GM12878 (cell line): ENCODE measurements at regions not wholly inside any gene's neighbourhood (a gene's known extent, or its start where the extent isn't known, plus 50 kb on each side); places are given as distances from the start of the nearest gene placed in this dataset.

ENCODE experiments used
- MYB ChIP-seq: fragments of 150-350 bp; IDR thresholded peaks from 2 replicates; pipeline ENCODE4 v1.6.1; 2014; ENCODE audit warnings: mild to moderate bottlenecking, low read depth, low read length, borderline replicate concordance
- TF ChIP-seq, protein P1 (sequence below): IDR thresholded peaks from 2 replicates; pipeline ENCODE4 v1.6.1; 2011; ENCODE audit warnings: borderline replicate concordance, low read depth, mild to moderate bottlenecking, moderate library complexity, low read length; ENCODE audit not compliant: insufficient read depth, poor library complexity, severe bottlenecking
- TF ChIP-seq, protein P2 (sequence below): IDR thresholded peaks from 2 replicates; pipeline ENCODE4 v1.6.1; 2012; ENCODE audit warnings: mild to moderate bottlenecking, low read depth, low read length
- TF ChIP-seq, protein P3 (sequence below): IDR thresholded peaks from 2 replicates; pipeline ENCODE4 v1.6.1; 2011; ENCODE audit warnings: low read depth, low read length, improper control_type of control experiment, borderline replicate concordance
- TF ChIP-seq, protein P4 (sequence below): fragments of 450-650 bp; IDR thresholded peaks from 2 replicates; pipeline ENCODE4 v1.6.1; 2017; ENCODE audit warnings: mild to moderate bottlenecking, moderate library complexity
- TF ChIP-seq, protein P5 (sequence below): fragments of 450-650 bp; formaldehyde crosslinking; IDR thresholded peaks from 2 replicates; pipeline ENCODE4 v1.5.0; 2022; ENCODE audit warnings: mild to moderate bottlenecking, missing genetic modification characterization

DNA sequence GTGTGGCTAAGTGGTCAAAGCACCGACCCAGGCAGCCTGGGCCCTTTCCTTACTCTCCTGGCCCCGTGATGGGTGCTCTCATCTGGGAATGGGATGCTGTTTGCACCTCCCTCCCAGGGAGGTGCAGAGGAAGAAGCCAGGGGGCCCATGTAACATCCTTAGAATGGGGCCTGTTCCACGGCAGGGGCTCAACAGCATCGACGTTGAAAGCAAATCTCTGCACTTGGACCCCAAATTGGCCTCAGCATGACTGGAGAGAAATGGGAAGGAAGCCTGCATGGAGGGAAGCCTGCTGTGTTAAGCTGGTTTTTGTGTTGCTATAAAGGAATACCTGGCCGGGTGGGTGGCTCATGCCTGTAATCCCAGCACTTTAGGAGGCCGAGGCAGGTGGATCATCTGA, 1288.4 kb downstream of the TBC1D22A start (continued):
- TF ChIP-seq, protein P1, sequence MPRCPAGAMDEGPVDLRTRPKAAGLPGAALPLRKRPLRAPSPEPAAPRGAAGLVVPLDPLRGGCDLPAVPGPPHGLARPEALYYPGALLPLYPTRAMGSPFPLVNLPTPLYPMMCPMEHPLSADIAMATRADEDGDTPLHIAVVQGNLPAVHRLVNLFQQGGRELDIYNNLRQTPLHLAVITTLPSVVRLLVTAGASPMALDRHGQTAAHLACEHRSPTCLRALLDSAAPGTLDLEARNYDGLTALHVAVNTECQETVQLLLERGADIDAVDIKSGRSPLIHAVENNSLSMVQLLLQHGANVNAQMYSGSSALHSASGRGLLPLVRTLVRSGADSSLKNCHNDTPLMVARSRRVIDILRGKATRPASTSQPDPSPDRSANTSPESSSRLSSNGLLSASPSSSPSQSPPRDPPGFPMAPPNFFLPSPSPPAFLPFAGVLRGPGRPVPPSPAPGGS: no peak
- TF ChIP-seq, protein P2, sequence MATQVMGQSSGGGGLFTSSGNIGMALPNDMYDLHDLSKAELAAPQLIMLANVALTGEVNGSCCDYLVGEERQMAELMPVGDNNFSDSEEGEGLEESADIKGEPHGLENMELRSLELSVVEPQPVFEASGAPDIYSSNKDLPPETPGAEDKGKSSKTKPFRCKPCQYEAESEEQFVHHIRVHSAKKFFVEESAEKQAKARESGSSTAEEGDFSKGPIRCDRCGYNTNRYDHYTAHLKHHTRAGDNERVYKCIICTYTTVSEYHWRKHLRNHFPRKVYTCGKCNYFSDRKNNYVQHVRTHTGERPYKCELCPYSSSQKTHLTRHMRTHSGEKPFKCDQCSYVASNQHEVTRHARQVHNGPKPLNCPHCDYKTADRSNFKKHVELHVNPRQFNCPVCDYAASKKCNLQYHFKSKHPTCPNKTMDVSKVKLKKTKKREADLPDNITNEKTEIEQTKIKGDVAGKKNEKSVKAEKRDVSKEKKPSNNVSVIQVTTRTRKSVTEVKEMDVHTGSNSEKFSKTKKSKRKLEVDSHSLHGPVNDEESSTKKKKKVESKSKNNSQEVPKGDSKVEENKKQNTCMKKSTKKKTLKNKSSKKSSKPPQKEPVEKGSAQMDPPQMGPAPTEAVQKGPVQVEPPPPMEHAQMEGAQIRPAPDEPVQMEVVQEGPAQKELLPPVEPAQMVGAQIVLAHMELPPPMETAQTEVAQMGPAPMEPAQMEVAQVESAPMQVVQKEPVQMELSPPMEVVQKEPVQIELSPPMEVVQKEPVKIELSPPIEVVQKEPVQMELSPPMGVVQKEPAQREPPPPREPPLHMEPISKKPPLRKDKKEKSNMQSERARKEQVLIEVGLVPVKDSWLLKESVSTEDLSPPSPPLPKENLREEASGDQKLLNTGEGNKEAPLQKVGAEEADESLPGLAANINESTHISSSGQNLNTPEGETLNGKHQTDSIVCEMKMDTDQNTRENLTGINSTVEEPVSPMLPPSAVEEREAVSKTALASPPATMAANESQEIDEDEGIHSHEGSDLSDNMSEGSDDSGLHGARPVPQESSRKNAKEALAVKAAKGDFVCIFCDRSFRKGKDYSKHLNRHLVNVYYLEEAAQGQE: no peak
- no peak for TF ChIP-seq MYB
- TF ChIP-seq, protein P3, sequence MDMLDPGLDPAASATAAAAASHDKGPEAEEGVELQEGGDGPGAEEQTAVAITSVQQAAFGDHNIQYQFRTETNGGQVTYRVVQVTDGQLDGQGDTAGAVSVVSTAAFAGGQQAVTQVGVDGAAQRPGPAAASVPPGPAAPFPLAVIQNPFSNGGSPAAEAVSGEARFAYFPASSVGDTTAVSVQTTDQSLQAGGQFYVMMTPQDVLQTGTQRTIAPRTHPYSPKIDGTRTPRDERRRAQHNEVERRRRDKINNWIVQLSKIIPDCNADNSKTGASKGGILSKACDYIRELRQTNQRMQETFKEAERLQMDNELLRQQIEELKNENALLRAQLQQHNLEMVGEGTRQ: no peak
- TF ChIP-seq, protein P4, sequence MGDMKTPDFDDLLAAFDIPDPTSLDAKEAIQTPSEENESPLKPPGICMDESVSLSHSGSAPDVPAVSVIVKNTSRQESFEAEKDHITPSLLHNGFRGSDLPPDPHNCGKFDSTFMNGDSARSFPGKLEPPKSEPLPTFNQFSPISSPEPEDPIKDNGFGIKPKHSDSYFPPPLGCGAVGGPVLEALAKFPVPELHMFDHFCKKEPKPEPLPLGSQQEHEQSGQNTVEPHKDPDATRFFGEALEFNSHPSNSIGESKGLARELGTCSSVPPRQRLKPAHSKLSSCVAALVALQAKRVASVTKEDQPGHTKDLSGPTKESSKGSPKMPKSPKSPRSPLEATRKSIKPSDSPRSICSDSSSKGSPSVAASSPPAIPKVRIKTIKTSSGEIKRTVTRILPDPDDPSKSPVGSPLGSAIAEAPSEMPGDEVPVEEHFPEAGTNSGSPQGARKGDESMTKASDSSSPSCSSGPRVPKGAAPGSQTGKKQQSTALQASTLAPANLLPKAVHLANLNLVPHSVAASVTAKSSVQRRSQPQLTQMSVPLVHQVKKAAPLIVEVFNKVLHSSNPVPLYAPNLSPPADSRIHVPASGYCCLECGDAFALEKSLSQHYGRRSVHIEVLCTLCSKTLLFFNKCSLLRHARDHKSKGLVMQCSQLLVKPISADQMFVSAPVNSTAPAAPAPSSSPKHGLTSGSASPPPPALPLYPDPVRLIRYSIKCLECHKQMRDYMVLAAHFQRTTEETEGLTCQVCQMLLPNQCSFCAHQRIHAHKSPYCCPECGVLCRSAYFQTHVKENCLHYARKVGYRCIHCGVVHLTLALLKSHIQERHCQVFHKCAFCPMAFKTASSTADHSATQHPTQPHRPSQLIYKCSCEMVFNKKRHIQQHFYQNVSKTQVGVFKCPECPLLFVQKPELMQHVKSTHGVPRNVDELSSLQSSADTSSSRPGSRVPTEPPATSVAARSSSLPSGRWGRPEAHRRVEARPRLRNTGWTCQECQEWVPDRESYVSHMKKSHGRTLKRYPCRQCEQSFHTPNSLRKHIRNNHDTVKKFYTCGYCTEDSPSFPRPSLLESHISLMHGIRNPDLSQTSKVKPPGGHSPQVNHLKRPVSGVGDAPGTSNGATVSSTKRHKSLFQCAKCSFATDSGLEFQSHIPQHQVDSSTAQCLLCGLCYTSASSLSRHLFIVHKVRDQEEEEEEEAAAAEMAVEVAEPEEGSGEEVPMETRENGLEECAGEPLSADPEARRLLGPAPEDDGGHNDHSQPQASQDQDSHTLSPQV: no peak
- TF ChIP-seq, protein P5, sequence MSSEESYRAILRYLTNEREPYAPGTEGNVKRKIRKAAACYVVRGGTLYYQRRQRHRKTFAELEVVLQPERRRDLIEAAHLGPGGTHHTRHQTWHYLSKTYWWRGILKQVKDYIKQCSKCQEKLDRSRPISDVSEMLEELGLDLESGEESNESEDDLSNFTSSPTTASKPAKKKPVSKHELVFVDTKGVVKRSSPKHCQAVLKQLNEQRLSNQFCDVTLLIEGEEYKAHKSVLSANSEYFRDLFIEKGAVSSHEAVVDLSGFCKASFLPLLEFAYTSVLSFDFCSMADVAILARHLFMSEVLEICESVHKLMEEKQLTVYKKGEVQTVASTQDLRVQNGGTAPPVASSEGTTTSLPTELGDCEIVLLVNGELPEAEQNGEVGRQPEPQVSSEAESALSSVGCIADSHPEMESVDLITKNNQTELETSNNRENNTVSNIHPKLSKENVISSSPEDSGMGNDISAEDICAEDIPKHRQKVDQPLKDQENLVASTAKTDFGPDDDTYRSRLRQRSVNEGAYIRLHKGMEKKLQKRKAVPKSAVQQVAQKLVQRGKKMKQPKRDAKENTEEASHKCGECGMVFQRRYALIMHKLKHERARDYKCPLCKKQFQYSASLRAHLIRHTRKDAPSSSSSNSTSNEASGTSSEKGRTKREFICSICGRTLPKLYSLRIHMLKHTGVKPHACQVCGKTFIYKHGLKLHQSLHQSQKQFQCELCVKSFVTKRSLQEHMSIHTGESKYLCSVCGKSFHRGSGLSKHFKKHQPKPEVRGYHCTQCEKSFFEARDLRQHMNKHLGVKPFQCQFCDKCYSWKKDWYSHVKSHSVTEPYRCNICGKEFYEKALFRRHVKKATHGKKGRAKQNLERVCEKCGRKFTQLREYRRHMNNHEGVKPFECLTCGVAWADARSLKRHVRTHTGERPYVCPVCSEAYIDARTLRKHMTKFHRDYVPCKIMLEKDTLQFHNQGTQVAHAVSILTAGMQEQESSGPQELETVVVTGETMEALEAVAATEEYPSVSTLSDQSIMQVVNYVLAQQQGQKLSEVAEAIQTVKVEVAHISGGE (CRISPR knock-in tag): no peak
- TF ChIP-seq, all 136 proteins: peak for 0
